ENCODE measurements at regions not wholly inside any gene's neighbourhood (a gene's known extent, or its start where the extent isn't known, plus 50 kb on each side); places are given as distances from the start of the nearest gene placed in this dataset.

GRCh38 chr3:110743984-110744383, 327.6 kb upstream of the NECTIN3 start:
- TF ChIP-seq POLR2A (IDR thresholded peaks at IDR 0.05; ENCODE audit: low read length) (no peak), GATA1 (IDR thresholded peaks at IDR 0.05; ENCODE audit: low read depth, low read length) (no peak)

Data from erythroblast (primary cell).